H1 (cell line): ENCODE measurements at regions not wholly inside any gene's neighbourhood (a gene's known extent, or its start where the extent isn't known, plus 50 kb on each side); places are given as distances from the start of the nearest gene placed in this dataset.

ENCODE experiments used
- CTCF ChIA-PET: fragments of 300-600 bp; sonication (Branson Sonifier 250); formaldehyde crosslinking; loops from one replicate; lab custom pipeline; 2021; ENCODE audit not compliant: partially characterized antibody; lab: Charles Lee
- POLR2A ChIA-PET: fragments of 300-600 bp; sonication (Branson Sonifier 250); formaldehyde crosslinking; loops from one replicate; lab custom pipeline; 2021; ENCODE audit warnings: inconsistent platforms; ENCODE audit not compliant: partially characterized antibody; lab: Charles Lee
- DNase-seq, 2 experiments: peaks; one replicate each; pipeline versions ENCODE4 v3.0.0 to v3.0.0-alpha.2; 2010 to 2022; ENCODE audit warnings: low spot score in 2 of 2, low read depth in 1 of 2, mixed read lengths in 1 of 2
- FAIRE-seq: peaks from 2 replicates; lab custom pipeline; 2011; peaks lifted over from hg19 to GRCh38; lab: Jason Lieb, UNC
- H2AFZ ChIP-seq: 2 replicates; pipeline ENCODE4 v1.8.1; 2012; ENCODE audit warnings: low read length, inconsistent platforms
- H2AK5ac ChIP-seq: 2 replicates; pipeline ENCODE4 v1.6.1; 2013; ENCODE audit warnings: low read depth, low read length
- H2BK120ac ChIP-seq: replicated peaks from 2 replicates; pipeline ENCODE3; 2013; ENCODE audit warnings: low read depth, low read length, inconsistent platforms
- H2BK12ac ChIP-seq: 2 replicates; pipeline ENCODE4 v1.6.1; 2013; ENCODE audit warnings: low read depth, low read length
- H2BK15ac ChIP-seq: 2 replicates; pipeline ENCODE4 v1.6.1; 2013; ENCODE audit warnings: low read length
- H2BK20ac ChIP-seq: 2 replicates; pipeline ENCODE4 v1.6.1; 2013; ENCODE audit warnings: low read length
- H2BK5ac ChIP-seq: 2 replicates; pipeline ENCODE4 v1.6.1; 2013; ENCODE audit warnings: low read depth, low read length
- H3K14ac ChIP-seq: 2 replicates; pipeline ENCODE4 v1.6.1; 2013; ENCODE audit warnings: inconsistent platforms; ENCODE audit not compliant: insufficient read length
- H3K18ac ChIP-seq: 2 replicates; pipeline ENCODE4 v1.6.1; 2013; ENCODE audit warnings: low read length; ENCODE audit errors: extremely low read depth
- H3K23ac ChIP-seq: 2 replicates; pipeline ENCODE4 v1.6.1; 2013; ENCODE audit warnings: inconsistent platforms; ENCODE audit not compliant: insufficient read length
- H3K23me2 ChIP-seq: 2 replicates; pipeline ENCODE4 v1.6.1; 2013; ENCODE audit warnings: low read depth, low read length
- H3K27ac ChIP-seq: 2 replicates; pipeline ENCODE4 v1.6.1; 2011; ENCODE audit warnings: low read depth, low read length, inconsistent platforms
- H3K27me3 ChIP-seq, 4 experiments: replicated peaks in 1 of 4; 1 replicate in 1 of 4; 2 replicates in 3 of 4; pipeline versions ENCODE4 v1.6.1 to v1.8.1; 2011 to 2013; ENCODE audit warnings: low read length in 3 of 4, mild to moderate bottlenecking in 3 of 4, inconsistent platforms in 2 of 4, mixed read lengths in 2 of 4, moderate library complexity in 1 of 4; ENCODE audit not compliant: control insufficient read depth in 3 of 4, insufficient read depth in 3 of 4; ENCODE audit errors: extremely low read depth in 1 of 4
- H3K36me3 ChIP-seq, 4 experiments: 2 replicates each; pipeline versions ENCODE4 v1.6.1 to v1.8.1; 2011 to 2013; ENCODE audit warnings: mild to moderate bottlenecking in 4 of 4, low read length in 3 of 4, moderate library complexity in 2 of 4, control low read depth in 1 of 4, inconsistent platforms in 1 of 4; ENCODE audit not compliant: insufficient read depth in 4 of 4, control insufficient read depth in 2 of 4
- H3K4ac ChIP-seq: replicated peaks from 2 replicates; pipeline ENCODE3; 2013; ENCODE audit warnings: low read length, low read depth, mixed read lengths, inconsistent platforms; ENCODE audit not compliant: insufficient read length
- H3K4me1 ChIP-seq, 4 experiments: replicated peaks in 1 of 4; 1 replicate in 1 of 4; 2 replicates in 3 of 4; pipeline versions ENCODE4 v1.6.1 to v1.8.1; 2011 to 2013; ENCODE audit warnings: low read length in 3 of 4, inconsistent platforms in 2 of 4, mixed read lengths in 1 of 4; ENCODE audit not compliant: insufficient read depth in 4 of 4, control insufficient read depth in 3 of 4
- H3K4me2 ChIP-seq, 2 experiments: 2 replicates each; pipeline versions ENCODE4 v1.6.1 to v1.8.1; 2011 to 2013; ENCODE audit warnings: low read depth in 2 of 2, low read length in 2 of 2, control low read depth in 1 of 2, inconsistent platforms in 1 of 2, mild to moderate bottlenecking in 1 of 2; ENCODE audit not compliant: insufficient read depth in 1 of 2
- H3K4me3 ChIP-seq, 4 experiments: fragments of 200-600, 300-600 bp in 1 of 4; sonication (generic), shearing (Covaris generic), sonication (Bioruptor Twin) in 1 of 4; 2 replicates each; pipeline versions ENCODE4 v1.5.1 to v1.8.1; 2011 to 2016; ENCODE audit warnings: low read length in 4 of 4, low read depth in 3 of 4, control low read depth in 2 of 4, inconsistent platforms in 2 of 4, mild to moderate bottlenecking in 2 of 4, mixed read lengths in 1 of 4, moderate library complexity in 1 of 4; ENCODE audit not compliant: insufficient read depth in 2 of 4; ENCODE audit errors: extremely low read depth in 1 of 4
- H3K56ac ChIP-seq: replicated peaks from 2 replicates; pipeline ENCODE3; 2013; ENCODE audit warnings: low read depth, mild to moderate bottlenecking, mixed read lengths, low read length, inconsistent platforms; ENCODE audit not compliant: insufficient read length
- H3K79me1 ChIP-seq: 2 replicates; pipeline ENCODE4 v1.6.1; 2013; ENCODE audit warnings: low read depth, low read length, control low read depth
- H3K79me2 ChIP-seq, 2 experiments: 2 replicates each; pipeline versions ENCODE4 v1.6.1 to v1.8.1; 2012 to 2013; ENCODE audit warnings: low read length in 2 of 2, mild to moderate bottlenecking in 2 of 2, inconsistent platforms in 1 of 2; ENCODE audit not compliant: insufficient read depth in 2 of 2, control insufficient read depth in 1 of 2
- H3K9ac ChIP-seq, 4 experiments: replicated peaks in 1 of 4; 1 replicate in 1 of 4; 2 replicates in 3 of 4; pipeline versions ENCODE4 v1.6.1 to v1.8.1; 2011 to 2013; ENCODE audit warnings: low read depth in 3 of 4, low read length in 3 of 4, control low read depth in 2 of 4, mild to moderate bottlenecking in 2 of 4, moderate library complexity in 2 of 4, inconsistent platforms in 1 of 4; ENCODE audit errors: extremely low read depth in 1 of 4
- H3K9me3 ChIP-seq, 2 experiments: 2 replicates each; pipeline versions ENCODE4 v1.6.1 to v1.8.1; 2012 to 2013; ENCODE audit warnings: mild to moderate bottlenecking in 2 of 2, moderate library complexity in 2 of 2, control low read depth in 1 of 2, inconsistent platforms in 1 of 2, low read depth in 1 of 2, low read length in 1 of 2, mixed read lengths in 1 of 2; ENCODE audit not compliant: insufficient read depth in 2 of 2
- H4K20me1 ChIP-seq, 2 experiments: replicated peaks in 1 of 2; 2 replicates each; pipeline versions ENCODE3 to v1.8.1; 2011 to 2013; ENCODE audit warnings: inconsistent platforms in 2 of 2, low read length in 2 of 2, mild to moderate bottlenecking in 1 of 2; ENCODE audit not compliant: insufficient read depth in 2 of 2, control insufficient read depth in 1 of 2
- H4K5ac ChIP-seq: 2 replicates; pipeline ENCODE4 v1.6.1; 2013; ENCODE audit warnings: low read length, low read depth, mixed read lengths, inconsistent platforms; ENCODE audit not compliant: insufficient read length
- H4K8ac ChIP-seq: 2 replicates; pipeline ENCODE4 v1.8.0; 2013; ENCODE audit warnings: mild to moderate bottlenecking, moderate library complexity, low read length, inconsistent platforms; ENCODE audit not compliant: insufficient read depth; ENCODE audit errors: extremely low read depth
- H4K91ac ChIP-seq: replicated peaks from 2 replicates; pipeline ENCODE3; 2013; ENCODE audit warnings: low read length, mixed read lengths, inconsistent platforms; ENCODE audit not compliant: insufficient read length
- ASH2L ChIP-seq: fragments of 200-600, 300-600 bp; sonication (generic); IDR thresholded peaks from one replicate; pipeline ENCODE4 v1.7.1; 2017; ENCODE audit warnings: low read length
- CHD2 ChIP-seq: IDR thresholded peaks from 2 replicates; pipeline ENCODE4 v1.6.1; 2012; ENCODE audit warnings: low read length, improper control_type of control experiment
- GTF2F1 ChIP-seq: IDR thresholded peaks from 2 replicates; pipeline ENCODE4 v1.6.1; 2012; ENCODE audit warnings: low read depth, low read length, improper control_type of control experiment, borderline replicate concordance
- TAF1 ChIP-seq: IDR thresholded peaks from 2 replicates; pipeline ENCODE4 v1.6.1; 2011; ENCODE audit warnings: mild to moderate bottlenecking, low read depth, low read length
- WGBS, 2 experiments: shearing (Covaris generic) in 1 of 2; methylation state at CpG; one replicate each; pipeline versions ENCODE4 v1.1.6 to v1.1.7; 2013 to 2015; ENCODE audit warnings: low lambda C conversion rate in 2 of 2, mixed read lengths in 2 of 2, inconsistent platforms in 1 of 2, low coverage in 1 of 2, missing lambda C conversion rate in 1 of 2; ENCODE audit not compliant: insufficient replicate concordance in 2 of 2, insufficient coverage in 1 of 2, insufficient read length in 1 of 2; ENCODE audit errors: extremely low coverage in 1 of 2, missing lambda C conversion rate in 1 of 2; 5-methylcytosine and 5-hydroxymethylcytosine counted together

GRCh38 chr12:20270557-20270956, 97.8 kb upstream of the PDE3A start:
- Histone ChIP-seq H4K8ac (no peak overlapping the region), H3K4me3 (no peak overlapping the region), H3K4ac (no peak overlapping the region), H3K9ac (no peak overlapping the region), H3K4me2 (no peak overlapping the region), H2AFZ (no peak overlapping the region), H3K27me3 (no peaks in the 10 kb centered on the region), H3K79me1 (no peaks in the 10 kb centered on the region), H3K9me3 (no peaks in the 10 kb centered on the region), H2AK5ac (no peak overlapping the region), H3K56ac (no peak overlapping the region), H4K5ac (no peak overlapping the region), H3K18ac (no peak overlapping the region), H3K4me1 (peaks cover 0 to 3% (median 0%) of the 10 kb centered on the region in 4 experiments; a peak in 1 of 7 replicates), H2BK12ac (no peak overlapping the region), H3K14ac (no peak overlapping the region), H3K27ac (no peak overlapping the region), H4K91ac (no peak overlapping the region), H3K36me3 (no peaks in the 10 kb centered on the region), H2BK15ac (no peak overlapping the region), H3K23me2 (no peaks in the 10 kb centered on the region), H3K79me2 (no peaks in the 10 kb centered on the region), H2BK120ac (no peak overlapping the region), H4K20me1 (no peaks in the 10 kb centered on the region), H2BK20ac (no peak overlapping the region), H3K23ac (no peak overlapping the region), H2BK5ac (no peak overlapping the region)
- FAIRE-seq (no peak), DNase-seq (no peak)
- TF ChIP-seq GTF2F1, result no peak
- no peak for TF ChIP-seq TAF1
- TF ChIP-seq ASH2L, result no peak
- no peak for TF ChIP-seq CHD2
- 90% methylated on average over 5 of the region's 5 CpGs; no CpG with 5 or more reads in 1 of the 2 experiments for WGBS, 2 experiments
- ChIA-PET CTCF (no interaction called here), POLR2A (no interaction called here)
